Hepatocyte (in vitro differentiated cells): ENCODE measurements at regions not wholly inside any gene's neighbourhood (a gene's known extent, or its start where the extent isn't known, plus 50 kb on each side); places are given as distances from the start of the nearest gene placed in this dataset.

Experiments
- EZH2 ChIP-seq: fragments of 200-600 bp; sonication (generic); IDR thresholded peaks from 2 replicates; pipeline ENCODE4 v1.6.1; 2016; ENCODE audit warnings: antibody characterized with exemption, mild to moderate bottlenecking, borderline replicate concordance
- TF ChIP-seq, protein P1 (sequence below): fragments of 200-600 bp; sonication (generic); IDR thresholded peaks from 2 replicates; pipeline ENCODE4 v1.5.1; 2016; ENCODE audit warnings: antibody characterized with exemption, mild to moderate bottlenecking; ENCODE audit not compliant: poor library complexity

DNA sequence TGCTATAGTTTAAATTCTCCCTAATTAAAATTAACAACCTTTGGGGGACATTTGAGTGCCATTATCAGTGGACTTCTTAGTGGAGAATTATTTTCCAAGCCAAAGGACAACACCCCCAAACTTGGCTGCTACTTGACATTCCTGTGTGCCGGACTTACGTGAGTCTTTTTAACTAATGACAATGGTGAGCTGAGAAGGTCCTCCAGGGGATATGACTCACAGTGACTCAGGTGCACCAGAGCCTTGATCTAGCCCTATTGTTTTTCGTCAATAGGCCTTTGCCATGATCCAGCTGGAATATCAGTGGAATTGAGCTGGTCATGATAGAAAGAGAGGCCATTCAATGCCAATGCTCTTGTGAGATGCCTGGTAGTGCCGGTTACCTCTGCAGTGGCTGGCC is 118.1 kb upstream of the CXCR4 start:
- TF ChIP-seq, protein P1, sequence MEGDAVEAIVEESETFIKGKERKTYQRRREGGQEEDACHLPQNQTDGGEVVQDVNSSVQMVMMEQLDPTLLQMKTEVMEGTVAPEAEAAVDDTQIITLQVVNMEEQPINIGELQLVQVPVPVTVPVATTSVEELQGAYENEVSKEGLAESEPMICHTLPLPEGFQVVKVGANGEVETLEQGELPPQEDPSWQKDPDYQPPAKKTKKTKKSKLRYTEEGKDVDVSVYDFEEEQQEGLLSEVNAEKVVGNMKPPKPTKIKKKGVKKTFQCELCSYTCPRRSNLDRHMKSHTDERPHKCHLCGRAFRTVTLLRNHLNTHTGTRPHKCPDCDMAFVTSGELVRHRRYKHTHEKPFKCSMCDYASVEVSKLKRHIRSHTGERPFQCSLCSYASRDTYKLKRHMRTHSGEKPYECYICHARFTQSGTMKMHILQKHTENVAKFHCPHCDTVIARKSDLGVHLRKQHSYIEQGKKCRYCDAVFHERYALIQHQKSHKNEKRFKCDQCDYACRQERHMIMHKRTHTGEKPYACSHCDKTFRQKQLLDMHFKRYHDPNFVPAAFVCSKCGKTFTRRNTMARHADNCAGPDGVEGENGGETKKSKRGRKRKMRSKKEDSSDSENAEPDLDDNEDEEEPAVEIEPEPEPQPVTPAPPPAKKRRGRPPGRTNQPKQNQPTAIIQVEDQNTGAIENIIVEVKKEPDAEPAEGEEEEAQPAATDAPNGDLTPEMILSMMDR = no peak
- no peak for TF ChIP-seq EZH2
